ENCODE measurements at regions not wholly inside any gene's neighbourhood (a gene's known extent, or its start where the extent isn't known, plus 50 kb on each side); places are given as distances from the start of the nearest gene placed in this dataset.

DNA sequence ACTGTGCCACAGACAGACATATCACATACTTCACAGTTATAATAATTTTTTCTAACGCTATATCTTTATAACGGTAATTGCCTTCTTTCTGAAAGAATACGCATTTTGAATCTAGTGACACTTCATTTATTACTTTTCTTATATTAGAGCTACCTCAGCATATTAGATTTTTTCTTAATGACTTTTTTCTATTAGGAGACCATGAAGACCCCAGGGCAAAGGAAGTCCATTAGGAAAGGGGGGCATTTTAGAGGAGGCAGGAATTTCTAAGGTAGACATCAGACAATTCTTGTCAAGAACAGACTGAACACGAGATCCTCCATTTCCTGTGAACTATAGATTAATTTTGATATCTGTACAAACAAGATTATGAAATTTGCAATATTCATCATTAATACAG is 90.5 kb upstream of the NSMCE3 start:
- DNase-seq: no peak

DNA sequence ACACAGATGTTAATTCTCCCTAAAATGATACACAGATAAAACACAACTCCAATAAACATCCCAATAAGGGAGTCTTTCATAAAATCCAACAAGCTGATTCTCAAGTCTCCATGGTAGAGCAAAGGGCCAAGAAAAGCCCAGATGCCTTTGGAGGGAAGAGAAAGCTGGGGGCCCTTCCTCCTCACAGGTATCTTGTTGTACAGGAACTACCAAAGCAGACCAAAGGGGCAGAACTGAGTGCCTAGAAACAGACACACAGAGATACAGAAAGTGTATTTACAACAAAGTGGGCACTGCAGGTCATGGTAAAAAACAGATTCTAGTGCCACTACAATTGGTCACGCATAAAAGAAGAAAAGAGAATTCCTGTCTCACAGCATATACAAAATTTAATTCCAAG is 87.2 kb upstream of the NSMCE3 start:
- DNase-seq: no peak

DNA sequence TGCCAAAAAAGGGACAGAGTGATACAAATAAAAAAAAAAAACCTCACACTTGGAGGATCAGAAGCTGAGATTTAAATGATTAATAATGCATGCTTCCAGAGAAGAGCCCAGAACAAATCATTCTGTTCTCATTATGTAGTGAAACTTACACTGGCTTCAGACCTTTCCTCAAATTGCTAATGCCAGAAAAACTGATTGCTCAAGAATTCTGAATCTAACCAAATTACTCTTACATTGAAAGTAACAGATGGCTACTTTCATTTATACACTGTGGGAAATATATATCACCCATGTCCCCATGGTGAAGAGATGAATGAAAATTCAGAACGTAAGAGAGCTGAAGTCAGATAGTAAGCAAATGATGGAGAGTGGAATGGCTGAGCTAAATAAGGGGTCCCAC is 85.9 kb upstream of the NSMCE3 start:
- no peak for DNase-seq

- DNase-seq: no peak
These were observed 82.8 kb upstream of the NSMCE3 start for GRCh38 chr15:29352402-29352801.

DNA sequence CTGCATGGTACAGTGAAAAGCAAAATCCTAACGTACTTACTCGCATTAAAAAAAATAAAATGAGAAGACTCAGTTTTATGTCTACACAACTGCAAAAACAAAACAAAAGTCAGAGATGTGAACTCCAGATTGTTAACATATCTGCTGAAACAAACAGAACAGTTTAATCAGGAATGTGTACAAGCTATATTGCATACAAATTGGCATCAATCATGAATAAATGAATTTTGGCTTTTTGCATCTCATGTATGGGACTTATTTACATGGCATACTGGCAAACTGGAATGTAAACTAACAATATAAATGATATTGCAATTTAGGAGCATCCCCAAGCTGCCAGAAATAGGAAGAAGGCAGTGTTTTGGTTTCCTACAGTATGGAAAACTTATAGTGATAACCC is 79.6 kb upstream of the NSMCE3 start:
- no peak for DNase-seq

- no peak for DNase-seq
These were observed 78.8 kb upstream of the NSMCE3 start for GRCh38 chr15:29348336-29348914.

- no peak for DNase-seq
These were observed 77.4 kb upstream of the NSMCE3 start for GRCh38 chr15:29346998-29347397.

GRCh38 chr15:29345549-29346525 is 76.2 kb upstream of the NSMCE3 start:
- DNase-seq: no peak

GRCh38 chr15:29344474-29344873 is 74.9 kb upstream of the NSMCE3 start:
- DNase-seq: no peak

DNA sequence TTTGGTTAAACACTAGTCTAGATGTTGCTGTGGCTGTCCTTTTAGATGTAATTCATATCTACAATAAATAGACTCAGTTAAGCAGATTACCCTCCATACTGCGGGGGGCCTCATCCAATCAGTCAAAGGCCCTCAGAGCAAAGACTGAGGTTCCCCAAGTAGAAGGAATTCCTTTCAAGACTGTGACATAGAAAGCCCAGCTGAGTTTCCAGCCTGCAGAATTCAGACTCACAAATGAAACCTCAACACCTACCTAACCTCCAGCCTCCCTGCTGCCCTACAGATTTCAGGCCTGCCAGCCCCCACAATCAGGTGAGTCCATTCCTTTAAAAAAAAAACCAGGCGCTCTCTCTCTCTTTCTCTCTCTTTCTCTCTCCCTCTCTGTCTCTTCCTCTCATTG is 73.6 kb upstream of the NSMCE3 start:
- DNase-seq: no peak

DNA sequence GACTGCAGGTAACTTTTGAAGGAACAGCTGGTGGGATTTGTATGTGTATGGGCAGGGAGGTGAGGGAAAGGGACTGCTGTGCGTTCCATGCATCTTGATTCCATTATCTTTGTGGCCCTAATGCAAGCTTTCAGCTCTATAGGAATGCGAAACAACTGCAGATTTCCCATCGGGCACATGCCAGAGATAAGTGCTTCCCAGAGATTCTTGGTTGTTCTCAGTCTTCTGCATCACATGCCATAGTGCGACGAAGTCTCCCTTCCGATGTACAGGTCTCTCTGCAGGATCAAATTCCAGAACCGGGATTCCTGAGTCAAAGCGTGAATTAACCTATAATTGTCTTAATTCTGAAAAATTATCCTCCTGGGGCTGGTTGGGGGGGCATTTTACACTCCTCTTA is 72.6 kb upstream of the NSMCE3 start:
- no peak for DNase-seq

DNA sequence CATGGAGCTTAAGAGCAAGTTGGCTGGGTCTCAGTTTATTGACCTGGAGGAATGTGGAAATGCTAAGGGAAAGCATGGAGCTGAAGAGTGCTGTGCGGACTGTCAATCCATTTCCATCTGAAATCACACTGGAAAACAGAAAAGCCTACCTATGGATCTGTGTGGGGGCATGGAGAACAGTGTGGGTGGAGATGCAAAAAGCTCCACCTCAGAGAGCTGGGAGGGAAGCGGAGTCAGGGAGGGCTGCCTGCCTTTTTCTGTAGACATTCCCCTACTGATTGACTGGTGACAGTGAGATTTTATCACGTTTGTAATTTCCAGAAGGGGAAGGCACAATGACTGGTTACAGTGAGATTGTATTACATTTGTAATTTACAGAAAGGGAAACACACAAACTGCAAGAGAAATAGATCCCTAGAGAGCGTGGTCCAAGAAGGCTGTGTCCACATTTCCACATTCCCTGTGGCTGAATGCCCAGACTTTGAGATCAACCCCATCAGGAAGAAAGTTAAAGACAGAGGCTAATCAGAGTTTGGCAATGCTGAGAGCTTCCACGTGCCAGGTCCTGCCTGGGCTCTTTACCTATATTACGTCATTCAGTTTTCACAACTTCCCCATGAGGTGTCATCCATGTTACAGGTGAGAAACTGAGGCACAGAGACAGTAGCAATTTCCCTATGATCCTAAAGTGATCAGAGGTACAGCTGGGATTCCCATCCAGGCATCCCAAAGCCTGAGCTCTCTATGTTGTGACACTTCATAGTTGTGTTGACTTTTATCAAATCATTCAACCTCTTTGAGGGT is 67.7 kb upstream of the NSMCE3 start:
- no peak for DNase-seq

GRCh38 chr15:29334544-29334943 is 64.9 kb upstream of the NSMCE3 start:
- DNase-seq: no peak

- DNase-seq: no peak
These were observed 63.6 kb upstream of the NSMCE3 start for GRCh38 chr15:29333261-29333660.

DNA sequence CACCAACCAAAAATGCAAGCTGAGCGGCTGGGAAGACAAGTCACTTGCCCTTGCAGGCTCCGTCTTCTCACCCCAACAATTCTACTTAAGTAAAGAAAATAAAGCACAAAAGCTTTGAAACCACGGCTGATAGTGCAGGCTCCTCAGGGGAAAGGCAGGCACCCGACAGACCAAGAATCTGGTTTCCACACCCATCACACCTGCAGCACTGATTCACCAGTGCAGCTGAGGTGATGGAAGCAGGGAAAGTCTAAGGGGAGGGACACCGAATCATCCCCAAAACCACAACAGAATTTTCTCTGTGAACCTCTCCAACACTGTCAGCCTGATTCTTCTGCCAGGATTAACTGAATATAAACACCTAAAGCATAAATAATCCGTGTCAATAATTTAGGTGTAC is 62.0 kb upstream of the NSMCE3 start:
- DNase-seq: no peak

DNA sequence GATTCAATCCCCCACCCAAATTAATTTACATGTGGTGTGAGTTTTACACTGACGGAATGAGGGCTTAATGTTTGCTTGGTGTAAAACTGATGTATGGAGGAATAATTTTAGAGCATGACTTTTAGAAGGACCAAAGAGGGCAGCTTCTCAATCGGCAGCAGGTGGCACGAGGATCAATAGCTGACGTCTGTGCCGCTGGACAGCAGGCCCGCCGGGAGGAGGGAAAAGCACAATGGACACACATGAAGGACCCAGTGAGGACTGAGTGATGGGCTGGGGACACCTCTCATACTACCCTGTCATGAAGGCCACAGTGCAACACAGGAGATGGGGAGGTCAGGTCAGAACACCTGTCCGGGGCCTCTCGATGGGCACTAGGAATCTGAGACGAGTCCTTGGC is 61.4 kb upstream of the NSMCE3 start:
- no peak for DNase-seq

GRCh38 chr15:29324746-29325145 is 55.1 kb upstream of the NSMCE3 start:
- no peak for DNase-seq

GRCh38 chr15:29323557-29323956 is 53.9 kb upstream of the NSMCE3 start:
- no peak for DNase-seq

- no peak for DNase-seq
These were observed 52.8 kb upstream of the NSMCE3 start for GRCh38 chr15:29322415-29322814.

DNA sequence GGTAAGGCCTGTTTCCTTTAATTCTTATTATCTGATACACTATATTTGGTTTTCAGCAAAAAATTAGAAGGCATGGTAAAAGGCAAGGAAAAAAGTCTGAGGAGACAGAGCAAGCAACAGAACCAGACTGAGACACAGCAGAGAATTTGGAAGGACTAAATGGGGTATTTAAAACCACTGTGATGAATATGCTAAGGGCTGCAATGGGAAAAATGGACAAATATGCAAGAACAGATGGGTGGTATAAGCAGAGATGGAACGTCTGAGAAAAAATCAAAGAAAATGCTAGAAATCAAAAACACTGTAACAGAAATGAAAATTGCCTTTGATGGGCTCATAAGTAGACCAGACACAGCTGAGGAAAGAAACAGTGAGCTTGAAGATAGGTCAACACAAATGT is 50.8 kb upstream of the NSMCE3 start:
- no peak for DNase-seq

- DNase-seq: no peak
These were observed 50.2 kb upstream of the NSMCE3 start for GRCh38 chr15:29319823-29320222.
